ENCODE measurements at regions not wholly inside any gene's neighbourhood (a gene's known extent, or its start where the extent isn't known, plus 50 kb on each side); places are given as distances from the start of the nearest gene placed in this dataset.
"Not testable (repeated sequence)": the region's sequence is repeated elsewhere in the genome, so short reads cannot be mapped to it uniquely, and the experiment has no call there.

DNA sequence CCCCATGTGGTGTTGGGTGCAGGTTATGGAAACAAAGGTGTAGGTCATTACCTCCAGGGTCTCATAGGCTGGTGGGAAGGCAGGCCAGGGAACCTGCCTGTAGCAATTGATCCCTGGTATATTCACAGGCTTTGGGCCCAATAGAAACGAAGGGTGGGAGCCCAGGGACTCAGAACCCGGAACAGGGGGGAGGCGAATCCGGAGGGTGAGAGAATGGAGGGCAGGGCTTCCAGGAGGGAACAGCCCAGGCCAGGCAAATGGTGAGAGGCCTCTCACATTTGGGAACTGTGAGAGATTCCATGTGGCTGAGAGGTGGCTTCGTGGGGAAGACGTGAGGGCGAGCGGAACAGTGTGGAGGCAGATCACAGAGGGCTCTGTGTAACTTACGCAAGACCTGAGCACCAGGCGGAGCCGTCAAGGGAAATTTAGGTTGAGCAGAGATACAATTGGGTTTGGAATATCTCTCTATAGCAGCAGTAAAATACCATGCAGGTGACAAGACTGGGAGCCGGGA is 267.1 kb downstream of the ERMARD start:
- no peak for DNase-seq

DNA sequence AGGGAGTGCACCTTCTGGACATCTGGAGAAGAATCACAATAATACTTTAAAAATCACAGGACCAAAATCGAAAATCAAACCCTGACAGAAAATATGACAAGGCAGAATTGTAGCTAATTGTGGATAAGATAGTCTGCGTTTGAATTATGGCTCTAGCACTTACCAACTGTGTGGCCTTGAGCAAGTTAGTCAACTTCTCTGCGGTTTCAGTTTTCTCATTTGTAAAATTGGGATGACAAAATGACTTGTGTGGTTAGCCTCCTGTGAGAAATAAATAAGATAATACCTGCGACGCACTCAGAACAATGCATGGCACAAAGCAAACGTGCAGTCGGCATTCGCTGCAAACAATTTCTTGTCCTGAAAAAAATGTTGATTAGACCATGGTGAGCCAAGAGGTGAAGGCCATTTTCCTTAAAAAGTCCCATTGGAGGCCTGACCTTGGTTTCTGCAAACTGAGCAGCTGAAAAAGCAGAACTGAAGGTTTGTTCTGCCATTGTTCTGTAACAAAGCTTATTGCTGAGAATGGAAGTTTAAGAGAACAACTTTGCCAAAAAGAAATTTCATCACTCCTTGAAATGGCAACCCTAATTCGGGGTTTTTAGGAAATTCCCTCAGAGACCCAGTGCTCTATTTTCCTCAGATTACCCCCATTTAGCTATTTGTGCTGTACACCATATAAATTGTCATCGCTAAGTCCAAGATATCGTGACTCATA is 266.3 kb downstream of the ERMARD start:
- DNase-seq: no peak

DNA sequence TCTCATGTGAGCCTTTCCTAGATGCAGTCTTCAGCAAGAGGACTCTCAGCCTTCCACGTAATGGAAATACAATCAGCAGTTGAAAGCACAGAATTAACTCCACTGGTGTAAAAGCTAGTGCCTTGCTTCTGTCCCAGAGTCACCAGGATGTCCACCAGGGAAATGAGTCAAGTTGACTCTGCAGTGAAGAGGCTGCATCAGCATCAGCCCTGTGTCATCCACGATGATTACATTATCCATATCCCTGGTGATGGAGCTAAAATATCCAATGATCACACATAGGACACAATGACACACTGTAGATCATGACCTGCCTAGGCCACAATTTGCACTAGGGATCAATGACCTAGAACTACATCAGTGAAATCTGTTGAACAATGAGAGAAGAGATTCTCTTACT is 262.4 kb downstream of the ERMARD start:
- no peak for DNase-seq

DNA sequence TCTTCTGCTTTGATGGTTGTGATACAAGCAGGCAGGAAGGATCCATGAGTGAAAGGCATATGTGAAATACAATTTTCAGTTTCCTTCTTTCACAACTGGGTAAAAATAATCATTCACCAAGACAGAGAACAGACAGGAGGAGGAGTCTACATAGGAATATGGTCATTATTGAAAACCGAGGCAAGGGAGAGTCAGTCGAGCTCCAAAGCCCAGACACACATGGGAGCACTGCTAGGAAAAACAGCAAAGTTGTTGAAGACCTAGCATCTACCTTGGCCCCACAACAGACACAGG is 260.6 kb downstream of the ERMARD start:
- DNase-seq: no peak

DNA sequence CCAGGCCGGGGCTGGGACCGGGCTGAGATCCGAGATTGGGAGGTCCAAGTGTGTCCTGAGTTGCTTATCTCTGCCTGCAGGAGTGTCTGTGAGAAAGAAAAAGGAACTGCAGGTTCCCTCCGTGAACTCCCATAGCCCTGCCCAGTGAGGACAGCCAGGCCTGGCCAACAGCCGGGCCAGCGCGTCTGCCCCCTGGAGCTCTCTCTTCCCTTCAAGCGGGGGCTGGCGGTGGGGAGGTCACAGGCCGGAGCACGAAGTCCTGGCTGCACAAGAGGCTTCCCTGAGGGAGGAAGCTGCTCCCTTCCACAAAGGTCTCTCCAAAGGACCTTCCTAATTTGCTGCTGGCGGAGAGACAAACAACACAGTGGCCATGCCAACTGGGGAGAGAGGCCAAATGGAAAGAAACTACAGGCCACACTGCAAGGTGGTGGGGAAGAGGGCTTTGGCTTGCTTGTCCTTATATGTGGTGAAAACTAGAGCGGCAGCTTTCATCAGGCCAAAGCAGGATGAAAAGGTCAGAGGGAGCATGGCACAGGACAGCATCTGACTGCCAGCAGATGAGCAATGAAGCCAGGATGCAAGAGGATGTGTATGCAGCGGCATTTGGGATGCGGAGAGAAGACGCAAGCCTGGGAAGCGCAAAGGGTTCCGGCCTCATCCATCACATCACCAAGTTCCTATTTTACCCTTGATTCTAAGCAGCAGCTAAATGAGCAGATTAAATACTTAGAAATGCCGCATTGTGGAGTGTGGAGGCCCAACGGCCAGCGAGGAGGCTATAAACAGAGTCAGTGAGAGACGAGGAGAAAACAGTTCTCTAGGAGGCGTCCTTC is 260.0 kb downstream of the ERMARD start:
- no peak for DNase-seq

DNA sequence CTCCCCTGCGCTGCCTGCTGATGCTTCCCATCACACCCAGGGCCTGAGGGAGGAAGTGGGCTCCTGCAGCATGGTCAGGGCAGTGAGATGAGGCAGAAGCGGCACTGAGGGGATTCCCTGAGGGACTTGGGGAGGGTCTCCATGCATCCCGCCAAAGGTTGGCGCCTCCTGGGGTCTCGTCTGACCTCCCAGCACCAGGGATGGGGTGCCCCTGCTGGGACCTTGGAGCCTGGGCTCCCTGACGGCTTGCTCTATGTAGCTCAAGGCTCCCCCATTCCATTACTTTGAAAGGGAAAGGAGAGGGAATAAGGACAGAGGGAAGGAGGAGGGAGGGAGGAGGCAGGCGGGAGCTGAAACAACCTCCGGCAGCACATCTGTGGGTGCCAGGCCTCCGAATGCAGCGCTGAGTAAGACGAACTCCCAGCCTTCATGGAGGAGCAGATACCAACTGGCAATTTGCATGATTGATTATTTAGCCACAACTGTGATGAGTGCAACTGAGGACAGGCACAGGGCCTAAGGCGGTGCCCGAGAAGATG is 259.3 kb downstream of the ERMARD start:
- no peak for DNase-seq

DNA sequence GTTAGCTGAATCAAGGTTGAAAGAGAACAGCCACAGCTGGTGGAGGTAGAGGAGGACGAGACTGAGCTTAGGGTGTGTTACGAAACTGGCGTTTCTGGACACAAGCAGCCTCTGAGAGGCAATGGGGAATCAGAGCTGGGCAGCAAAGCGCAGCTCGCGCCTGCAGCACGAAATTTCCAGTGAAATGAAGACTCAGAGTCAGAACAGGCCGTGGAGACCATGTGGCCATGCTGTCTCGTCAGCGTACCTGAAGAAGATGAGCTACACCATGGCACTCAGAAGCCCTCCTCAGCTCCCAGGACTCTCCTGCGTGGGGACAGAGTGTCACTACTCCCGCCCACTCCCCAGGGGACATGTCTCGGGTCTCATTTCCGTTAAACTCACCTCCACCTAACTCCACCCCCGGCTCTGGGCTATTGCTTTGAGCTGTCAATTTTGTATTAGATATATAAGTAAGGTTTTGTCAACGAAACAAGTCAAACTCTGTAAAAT is 256.9 kb downstream of the ERMARD start:
- no peak for DNase-seq

DNA sequence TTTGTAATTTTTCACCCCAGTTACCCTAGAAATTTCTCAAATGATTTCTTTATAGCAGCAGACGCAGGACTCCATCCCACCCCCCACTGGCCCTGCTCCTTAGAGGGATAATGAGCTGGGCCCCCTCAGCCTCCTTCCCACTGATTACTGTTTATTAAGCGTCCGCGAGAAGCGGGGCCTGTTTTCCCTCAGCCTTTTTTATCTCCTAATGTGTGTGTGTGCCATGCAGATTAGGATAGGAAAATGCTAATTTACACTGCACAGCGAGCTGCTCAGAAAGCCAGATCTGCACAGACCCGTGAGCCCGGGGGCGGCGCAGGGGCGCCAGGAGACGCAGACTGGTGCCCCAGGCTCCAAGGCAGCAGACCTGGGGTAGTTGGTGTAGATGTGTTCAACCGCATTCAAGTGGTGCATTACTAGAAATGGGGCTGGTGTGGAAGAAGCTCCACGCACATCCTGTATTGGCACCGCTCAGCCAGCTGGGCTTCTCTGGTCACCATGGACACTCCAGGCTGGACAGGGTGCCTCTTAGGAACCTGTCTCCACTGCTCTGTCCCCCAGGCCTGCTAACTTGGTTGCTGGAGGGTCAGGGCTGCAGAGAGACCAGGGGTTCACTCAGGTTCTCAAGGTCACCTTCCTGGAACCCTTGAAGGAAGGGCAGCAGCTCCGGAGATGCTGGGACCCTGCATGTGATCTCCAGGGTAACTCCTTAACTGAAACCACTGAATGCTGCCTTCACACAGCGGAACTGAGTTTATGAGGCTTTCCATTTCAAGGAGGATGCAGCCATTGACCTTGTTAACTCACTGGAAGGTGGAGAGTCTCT is 256.3 kb downstream of the ERMARD start:
- no peak for DNase-seq

DNA sequence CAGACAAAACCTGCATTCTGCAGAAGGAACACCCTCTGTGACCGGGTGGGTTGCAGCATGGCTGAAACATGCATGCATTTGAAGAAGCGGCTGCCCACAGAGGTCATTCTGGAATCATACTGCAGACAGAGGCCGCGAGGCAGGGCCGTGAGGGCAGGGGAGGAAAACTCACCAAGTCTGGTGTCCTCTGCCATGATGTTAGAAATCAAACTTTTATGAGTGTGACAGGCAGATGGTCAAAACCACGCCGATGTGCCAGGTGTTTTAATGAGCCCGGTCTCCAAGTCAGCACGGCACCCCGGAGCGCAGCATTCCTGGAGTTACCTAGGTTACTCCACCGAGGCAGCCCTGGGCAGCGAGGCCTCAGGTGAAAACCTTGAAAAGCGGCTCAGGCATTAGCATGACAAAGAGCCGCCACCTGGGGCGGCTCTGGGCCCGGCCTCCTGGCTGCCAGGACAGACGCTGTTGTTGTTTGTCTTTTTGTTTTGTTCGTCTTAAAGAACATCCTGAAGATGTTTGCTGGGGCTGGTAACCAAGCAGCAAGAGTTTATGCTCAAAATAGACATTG is 255.6 kb downstream of the ERMARD start:
- DNase-seq: no peak

DNA sequence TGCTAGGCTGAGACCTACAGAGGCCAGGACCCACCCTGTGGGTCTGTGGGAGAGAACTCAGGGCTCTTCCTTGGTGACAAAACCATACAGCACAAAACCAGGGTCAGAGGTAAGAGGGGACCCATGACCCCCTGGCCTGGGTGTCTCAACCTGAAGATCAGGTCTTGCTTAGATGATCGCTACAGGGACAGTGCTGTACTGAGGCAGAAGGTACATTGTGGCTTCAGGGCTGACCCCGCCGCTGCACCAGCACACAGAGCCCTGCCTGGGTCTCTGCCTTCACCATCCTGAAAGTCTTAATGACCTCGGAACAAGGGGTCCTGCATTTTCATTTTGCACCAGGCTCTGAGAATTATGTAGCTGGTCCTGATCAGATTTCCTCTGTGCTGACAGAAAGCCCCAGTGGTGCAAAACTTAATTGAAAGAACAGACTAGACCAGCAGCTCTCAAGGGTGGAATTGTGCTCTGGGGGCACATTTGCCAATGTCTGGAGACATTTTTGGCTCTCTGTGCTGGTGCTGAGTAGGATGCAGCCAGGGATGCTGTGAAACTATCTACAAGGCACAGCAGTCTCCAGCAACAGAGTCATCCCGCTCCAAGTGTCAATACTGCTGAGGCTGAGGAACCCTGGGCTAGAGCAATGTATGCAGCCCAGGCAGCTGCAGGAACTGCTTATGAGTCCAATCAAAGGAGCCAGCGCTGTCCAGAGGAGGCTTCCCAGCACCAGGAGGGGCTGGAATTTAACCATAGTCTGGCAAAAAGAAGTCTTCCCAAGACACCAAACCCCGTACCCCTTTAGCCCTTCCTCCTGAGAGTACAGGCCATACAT is 254.9 kb downstream of the ERMARD start:
- no peak for DNase-seq

DNA sequence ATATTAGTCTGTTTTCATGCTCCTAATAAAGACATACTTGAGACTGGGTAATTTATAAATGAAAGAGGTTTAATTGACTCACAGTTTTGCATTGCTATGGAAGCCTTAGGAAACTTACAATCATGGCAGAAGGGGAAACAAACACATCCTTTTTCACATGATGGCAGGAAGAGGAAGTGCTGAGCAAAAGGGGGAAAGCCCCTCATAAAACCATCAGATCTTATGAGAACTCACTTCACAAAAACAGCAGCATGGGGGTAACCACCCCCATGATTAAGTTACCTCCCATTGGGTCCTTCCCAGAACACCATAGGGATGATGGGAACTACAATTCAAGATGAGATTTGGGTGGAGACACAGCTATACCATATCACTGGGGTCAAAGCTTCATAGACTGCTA is 254.2 kb downstream of the ERMARD start:
- DNase-seq: no peak

DNA sequence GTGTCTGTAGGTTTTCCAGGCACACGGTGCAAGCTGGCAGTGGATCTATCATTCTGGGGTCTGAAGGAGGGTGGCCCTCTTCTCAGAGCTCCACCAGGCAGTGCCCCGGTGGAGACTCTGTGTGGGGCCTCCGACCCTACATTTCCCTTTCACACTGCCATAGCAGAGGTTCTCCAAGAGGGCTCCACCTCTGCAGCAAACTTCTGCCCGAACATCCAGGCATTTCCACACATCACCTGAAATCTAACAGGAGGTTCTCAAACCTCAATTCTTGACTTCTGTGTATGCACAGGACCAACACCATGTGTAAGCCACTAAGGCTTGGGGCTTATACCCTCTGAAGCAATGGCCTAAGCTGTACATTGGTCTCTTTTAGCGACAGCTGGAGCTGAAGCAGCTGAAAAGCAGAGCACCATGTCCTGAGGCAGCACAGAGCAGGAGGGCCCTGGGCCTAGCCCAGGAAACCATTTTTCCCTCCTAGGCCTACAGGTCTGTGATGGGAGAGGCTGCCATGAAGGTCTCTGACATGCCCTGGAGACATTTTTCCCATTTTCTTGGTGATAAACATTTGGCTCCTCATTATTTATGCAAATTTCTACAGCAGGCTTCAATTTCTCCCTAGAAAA is 253.3 kb downstream of the ERMARD start:
- DNase-seq: no peak

DNA sequence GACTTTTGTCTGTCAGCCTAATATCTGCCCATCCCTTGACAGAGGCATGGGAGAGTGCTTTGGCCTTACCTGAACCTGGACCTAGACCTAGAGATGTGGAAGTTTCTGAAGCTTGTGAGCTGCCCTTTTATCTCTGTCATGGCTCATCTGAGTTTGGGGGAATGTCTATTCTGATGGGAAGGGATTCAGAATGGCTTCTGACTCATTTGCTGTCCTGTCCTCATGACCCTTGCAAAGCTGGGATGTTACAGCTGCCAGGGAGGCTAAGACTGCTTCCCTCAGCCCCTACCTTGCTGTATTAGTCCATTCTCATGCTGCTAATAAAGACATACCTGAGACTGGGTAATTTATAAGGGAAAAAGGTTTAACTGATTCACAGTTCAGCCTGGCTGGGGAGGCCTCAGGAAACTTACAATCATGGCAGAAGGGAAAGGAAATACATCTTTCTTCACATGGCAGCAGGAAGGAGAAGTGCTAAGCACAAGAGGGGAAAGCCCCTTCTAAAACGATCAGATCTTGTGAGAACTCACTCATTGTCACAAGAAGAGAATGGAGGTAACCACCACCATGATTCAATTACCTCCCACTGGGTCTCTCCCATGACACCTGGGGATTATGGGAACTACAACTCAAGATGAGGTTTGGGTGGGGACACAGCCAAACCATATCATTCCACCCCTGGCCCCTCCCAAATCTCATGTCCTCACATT is 252.2 kb downstream of the ERMARD start:
- DNase-seq: no peak

DNA sequence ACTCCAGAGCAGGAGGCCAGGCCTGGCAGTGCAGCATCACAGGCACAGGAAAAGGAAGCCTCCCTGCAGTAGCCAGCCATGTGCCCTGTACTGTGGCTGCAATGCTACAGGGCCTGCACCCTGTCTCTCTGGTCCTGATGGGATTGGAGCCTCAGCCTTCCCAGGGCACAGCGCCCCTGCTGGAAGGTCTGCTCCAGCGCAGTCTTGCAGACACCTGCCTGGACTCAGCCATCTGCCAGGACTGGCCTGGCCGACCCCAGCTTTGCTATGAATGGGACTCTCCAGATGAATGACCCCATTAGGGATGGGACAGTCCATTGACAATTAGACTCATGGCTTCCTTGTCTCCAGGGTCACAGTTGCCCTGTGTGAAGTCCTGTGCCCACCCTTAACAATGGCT is 251.6 kb downstream of the ERMARD start:
- no peak for DNase-seq

DNA sequence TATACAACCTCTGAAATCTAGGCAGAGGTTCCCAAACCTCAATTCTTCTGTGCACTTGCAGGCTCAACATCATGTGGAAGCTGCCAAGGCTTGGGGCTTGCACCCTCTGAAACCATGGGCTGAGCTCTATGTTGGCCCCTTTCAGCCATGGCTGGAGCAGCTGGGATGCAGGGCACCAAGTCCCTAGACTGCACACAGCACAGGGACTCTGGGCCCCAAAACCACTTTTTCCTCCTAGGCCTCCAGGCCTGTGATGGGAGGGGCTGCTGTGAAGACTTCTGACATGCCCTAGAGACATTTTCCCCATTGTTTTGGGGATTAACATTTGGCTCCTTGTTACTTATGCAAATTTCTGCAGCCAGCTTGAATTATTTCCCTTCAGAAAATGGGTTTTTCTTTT is 250.4 kb downstream of the ERMARD start:
- not testable (repeated sequence) for DNase-seq

DNA sequence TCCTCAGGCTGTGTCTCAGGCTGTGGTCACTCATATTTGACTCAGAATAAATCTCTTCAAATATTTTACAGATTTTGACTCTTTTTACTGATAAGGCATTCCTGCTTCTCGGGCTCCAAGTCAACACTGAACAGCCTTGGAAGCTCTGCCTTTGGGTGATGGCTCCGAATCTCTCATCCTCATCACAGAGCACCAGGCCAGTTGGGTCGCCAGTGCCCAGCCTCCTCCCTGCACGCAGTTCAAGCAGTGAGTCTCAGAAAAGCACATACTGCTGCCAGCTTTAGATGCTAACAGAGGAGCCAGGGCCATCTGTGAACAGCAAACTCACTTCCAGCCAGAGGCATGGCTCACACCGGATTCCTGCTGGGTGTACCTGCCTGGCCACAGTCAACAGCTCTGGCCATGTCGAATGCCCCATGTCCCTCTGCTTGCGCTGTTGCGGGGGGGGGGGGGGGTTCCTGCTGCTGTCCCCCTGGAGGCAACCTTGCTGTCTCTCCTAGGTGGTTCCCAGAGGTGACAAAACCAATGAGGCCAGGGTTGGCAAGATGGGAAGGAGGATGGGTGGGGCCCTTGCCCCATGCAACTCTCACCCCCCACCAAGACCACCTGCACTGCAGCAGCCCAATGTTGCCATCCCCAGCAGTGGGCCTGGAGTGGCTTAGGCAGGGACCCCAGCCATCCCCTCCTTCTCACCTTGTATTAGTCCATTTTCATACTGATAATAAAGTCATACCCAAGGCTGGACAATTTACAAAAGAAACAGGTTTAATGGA is 248.8 kb downstream of the ERMARD start:
- no peak for DNase-seq

DNA sequence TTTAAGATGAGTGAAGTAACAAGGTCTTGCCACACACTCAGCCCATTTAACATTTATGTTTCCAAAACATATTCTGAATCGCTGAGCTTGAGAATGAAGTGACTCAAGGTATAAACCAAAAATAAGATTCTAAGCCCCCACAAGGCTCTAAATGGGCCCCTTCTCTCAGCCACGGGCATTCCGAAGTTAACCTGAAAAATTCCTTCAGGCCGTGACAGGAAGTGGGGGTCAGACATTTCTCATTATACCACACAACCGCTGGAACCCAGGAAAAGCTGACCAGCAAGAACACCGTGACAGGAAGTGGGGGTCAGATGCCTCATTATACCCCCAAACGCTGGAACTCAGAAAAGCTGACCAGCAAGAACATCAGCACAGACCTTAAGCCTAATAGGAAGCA is 247.9 kb downstream of the ERMARD start:
- no peak for DNase-seq

DNA sequence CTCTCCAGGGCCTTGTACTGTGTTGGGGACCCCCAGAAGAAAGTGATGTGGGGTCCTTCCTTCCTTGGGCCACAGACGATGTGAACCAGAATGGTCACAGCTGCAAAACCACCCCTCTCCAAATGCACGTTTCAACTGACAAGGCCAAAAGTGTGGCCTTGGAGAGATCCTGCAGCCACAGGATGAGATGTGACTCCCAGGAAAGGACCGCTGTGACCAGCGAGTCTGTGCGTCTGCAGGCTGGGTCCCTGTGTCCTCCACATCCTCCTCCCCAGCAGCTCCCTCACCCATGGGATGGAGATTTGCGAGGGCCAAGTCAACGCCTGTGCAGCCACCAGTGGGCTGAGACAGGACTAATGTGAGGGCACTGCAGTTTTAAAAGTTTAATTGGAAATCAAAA is 247.0 kb downstream of the ERMARD start:
- no peak for DNase-seq

DNA sequence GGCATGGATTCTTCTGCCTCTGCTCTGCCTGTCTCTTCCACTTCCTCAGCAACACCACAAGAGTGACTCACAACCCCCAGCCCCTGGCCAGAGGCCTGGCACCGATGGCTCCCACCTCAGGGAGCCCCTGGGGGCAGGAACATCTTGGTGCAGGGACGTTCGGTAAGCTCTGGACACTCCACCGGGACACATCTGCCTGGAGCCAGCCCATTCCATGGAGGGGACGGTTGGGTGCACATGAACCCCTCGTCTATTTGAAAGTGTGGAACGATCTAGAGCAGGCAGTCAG is 246.5 kb downstream of the ERMARD start:
- DNase-seq: no peak

Measured in renal pelvis (tissue), 1 donor.